H1 (cell line): ENCODE measurements at regions not wholly inside any gene's neighbourhood (a gene's known extent, or its start where the extent isn't known, plus 50 kb on each side); places are given as distances from the start of the nearest gene placed in this dataset.

ENCODE experiments used
- EP300 ChIP-seq, 2 experiments: IDR thresholded peaks; 1 replicate in 1 of 2; 2 replicates in 1 of 2; pipeline ENCODE4 v1.6.1; 2011 to 2012; ENCODE audit warnings: low read depth in 2 of 2, low read length in 2 of 2, mild to moderate bottlenecking in 2 of 2, borderline replicate concordance in 1 of 2, inconsistent platforms in 1 of 2, moderate library complexity in 1 of 2
- HDAC6 ChIP-seq: IDR thresholded peaks from one replicate; pipeline ENCODE4 v1.7.1; 2012; ENCODE audit warnings: low read depth, mild to moderate bottlenecking, inconsistent platforms, low read length, moderate library complexity
- RXRA ChIP-seq: IDR thresholded peaks from 2 replicates; pipeline ENCODE4 v1.6.1; 2011; ENCODE audit warnings: low read depth, mild to moderate bottlenecking, low read length, moderate library complexity; ENCODE audit not compliant: insufficient read depth
- SIN3A ChIP-seq, 2 experiments: IDR thresholded peaks in 1 of 2; conservative IDR thresholded peaks in 1 of 2; 2 replicates each; pipeline ENCODE4 v1.6.1; 2011 to 2012; ENCODE audit warnings: low read length in 2 of 2, improper control_type of control experiment in 1 of 2, low read depth in 1 of 2, mild to moderate bottlenecking in 1 of 2
- TAF1 ChIP-seq: IDR thresholded peaks from 2 replicates; pipeline ENCODE4 v1.6.1; 2011; ENCODE audit warnings: mild to moderate bottlenecking, low read depth, low read length
- TCF12 ChIP-seq: IDR thresholded peaks from 2 replicates; pipeline ENCODE4 v1.6.1; 2011; ENCODE audit warnings: low read depth, mild to moderate bottlenecking, low read length

DNA sequence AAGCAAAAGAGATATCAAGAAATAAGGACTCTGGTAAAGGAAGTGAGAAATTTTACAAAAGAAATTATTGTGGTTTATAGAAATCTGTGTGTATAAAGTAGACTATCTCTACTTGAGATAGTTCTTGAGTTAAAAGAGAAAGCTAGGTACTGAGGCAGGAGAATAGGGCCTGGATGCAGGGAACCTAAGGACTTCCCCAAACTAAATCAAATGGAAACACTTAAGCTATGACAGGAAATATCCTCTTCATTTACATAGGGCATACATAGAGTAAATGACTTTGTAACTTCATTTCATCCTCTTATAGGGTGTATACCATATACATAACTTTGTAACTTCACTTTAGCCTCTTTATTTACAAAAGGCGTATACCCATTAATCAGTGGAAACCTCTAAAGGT, 219.2 kb upstream of the RGPD4 start (continued):
- TF ChIP-seq TAF1 (no peak), HDAC6 (no peak), RXRA (no peak), SIN3A (conservative IDR thresholded peaks at IDR 0.05 in 1 of 2, IDR thresholded peaks at IDR 0.05 in 1 of 2; ENCODE audit: low read depth in 1 of 2, low read length in 2 of 2) (no peak), TCF12 (no peak), EP300 (IDR thresholded peaks at IDR 0.05; ENCODE audit: borderline replicate concordance in 1 of 2, low read depth in 2 of 2, low read length in 2 of 2) (no peak)
- TF ChIP-seq, all 59 proteins: peak for 0
